ENCODE measurements at regions not wholly inside any gene's neighbourhood (a gene's known extent, or its start where the extent isn't known, plus 50 kb on each side); places are given as distances from the start of the nearest gene placed in this dataset.

DNA sequence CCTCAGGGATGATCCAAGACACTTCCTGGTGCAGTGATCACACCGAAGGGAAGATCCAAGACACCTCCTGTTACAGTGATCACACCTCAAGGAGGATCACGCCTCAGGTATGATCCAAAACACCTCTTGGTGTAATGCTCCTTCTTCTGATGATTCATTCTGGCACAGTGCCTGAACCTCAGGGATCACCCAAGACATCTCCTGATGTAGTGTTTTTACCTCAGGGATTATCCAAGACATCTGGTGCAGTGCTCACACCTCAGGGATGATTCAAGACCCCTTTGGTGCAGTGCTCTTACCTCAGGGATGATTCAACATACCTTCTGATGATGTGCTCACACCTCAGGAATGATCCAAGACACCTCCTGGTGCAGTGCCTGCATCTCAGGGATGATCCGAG lies 124.4 kb downstream of the ASB1 start:
- TF ChIP-seq, protein P1, sequence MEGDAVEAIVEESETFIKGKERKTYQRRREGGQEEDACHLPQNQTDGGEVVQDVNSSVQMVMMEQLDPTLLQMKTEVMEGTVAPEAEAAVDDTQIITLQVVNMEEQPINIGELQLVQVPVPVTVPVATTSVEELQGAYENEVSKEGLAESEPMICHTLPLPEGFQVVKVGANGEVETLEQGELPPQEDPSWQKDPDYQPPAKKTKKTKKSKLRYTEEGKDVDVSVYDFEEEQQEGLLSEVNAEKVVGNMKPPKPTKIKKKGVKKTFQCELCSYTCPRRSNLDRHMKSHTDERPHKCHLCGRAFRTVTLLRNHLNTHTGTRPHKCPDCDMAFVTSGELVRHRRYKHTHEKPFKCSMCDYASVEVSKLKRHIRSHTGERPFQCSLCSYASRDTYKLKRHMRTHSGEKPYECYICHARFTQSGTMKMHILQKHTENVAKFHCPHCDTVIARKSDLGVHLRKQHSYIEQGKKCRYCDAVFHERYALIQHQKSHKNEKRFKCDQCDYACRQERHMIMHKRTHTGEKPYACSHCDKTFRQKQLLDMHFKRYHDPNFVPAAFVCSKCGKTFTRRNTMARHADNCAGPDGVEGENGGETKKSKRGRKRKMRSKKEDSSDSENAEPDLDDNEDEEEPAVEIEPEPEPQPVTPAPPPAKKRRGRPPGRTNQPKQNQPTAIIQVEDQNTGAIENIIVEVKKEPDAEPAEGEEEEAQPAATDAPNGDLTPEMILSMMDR (IDR thresholded peaks at IDR 0.05): no peak
- no peak for TF ChIP-seq POLR2A (IDR thresholded peaks at IDR 0.05)
